NCI-H82 treated with DMSO at 0.1 percent for 48 hours (cell line): ENCODE measurements at regions not wholly inside any gene's neighbourhood (a gene's known extent, or its start where the extent isn't known, plus 50 kb on each side); places are given as distances from the start of the nearest gene placed in this dataset.
"Not testable (repeated sequence)": the region's sequence is repeated elsewhere in the genome, so short reads cannot be mapped to it uniquely, and the experiment has no call there.

Experiments used
- DNase-seq: peaks from one replicate; lab custom pipeline; 2025; ENCODE audit not compliant: unreplicated experiment; lab: John Stamatoyannopoulos, UW

GRCh38 chr14:21940887-21941856 lies 267.6 kb upstream of the OR4E1 start:
- DNase-seq, result peak; percentile 78

GRCh38 chr14:21939836-21940235 lies 266.2 kb upstream of the OR4E1 start:
- DNase-seq, result no peak

- DNase-seq, result no peak
These were observed 264.4 kb upstream of the OR4E1 start for GRCh38 chr14:21937996-21938395.

- DNase-seq, result no peak
These were observed 260.1 kb upstream of the OR4E1 start for GRCh38 chr14:21933681-21934080.

GRCh38 chr14:21924479-21924878 lies 250.9 kb upstream of the OR4E1 start:
- DNase-seq, result no peak

- no peak for DNase-seq
These were observed 250.2 kb upstream of the OR4E1 start for GRCh38 chr14:21923820-21924219.

GRCh38 chr14:21921453-21921852 lies 247.8 kb upstream of the OR4E1 start:
- no peak for DNase-seq

GRCh38 chr14:21917699-21918436 lies 244.2 kb upstream of the OR4E1 start:
- DNase-seq, result peak; percentile 90

- no peak for DNase-seq
These were observed 242.2 kb upstream of the OR4E1 start for GRCh38 chr14:21915826-21916225.

- peak; percentile 99 for DNase-seq
These were observed 240.1 kb upstream of the OR4E1 start for GRCh38 chr14:21913759-21914158.

GRCh38 chr14:21912367-21912766 lies 238.7 kb upstream of the OR4E1 start:
- no peak for DNase-seq

- DNase-seq, result no peak
These were observed 238.3 kb upstream of the OR4E1 start for GRCh38 chr14:21911877-21912276.

GRCh38 chr14:21910260-21910659 lies 236.6 kb upstream of the OR4E1 start:
- DNase-seq, result no peak

- no peak for DNase-seq
These were observed 229.1 kb upstream of the OR4E1 start for GRCh38 chr14:21902561-21903181.

- not testable (repeated sequence) for DNase-seq
These were observed 221.2 kb upstream of the OR4E1 start for GRCh38 chr14:21894898-21895194.

GRCh38 chr14:21894003-21894897 lies 220.6 kb upstream of the OR4E1 start:
- DNase-seq, result no peak

- no peak for DNase-seq
These were observed 218.3 kb upstream of the OR4E1 start for GRCh38 chr14:21891921-21892320.

GRCh38 chr14:21884995-21885394 lies 211.4 kb upstream of the OR4E1 start:
- no peak for DNase-seq

- DNase-seq, result no peak
These were observed 208.6 kb upstream of the OR4E1 start for GRCh38 chr14:21882226-21882625.

GRCh38 chr14:21880918-21881317 lies 207.3 kb upstream of the OR4E1 start:
- no peak for DNase-seq

- DNase-seq, result no peak
These were observed 202.2 kb upstream of the OR4E1 start for GRCh38 chr14:21875791-21876190.
